HG02588 (cell line): ENCODE measurements at regions not wholly inside any gene's neighbourhood (a gene's known extent, or its start where the extent isn't known, plus 50 kb on each side); places are given as distances from the start of the nearest gene placed in this dataset.
"Not testable (repeated sequence)": the region's sequence is repeated elsewhere in the genome, so short reads cannot be mapped to it uniquely, and the experiment has no call there.

ENCODE experiments used
- ATAC-seq: cut with Tn5 transposase; IDR thresholded peaks from one replicate; pipeline ENCODE4 v1.9.1; 2021; ENCODE audit warnings: mild to moderate bottlenecking, moderate library complexity; ENCODE audit not compliant: unreplicated experiment

GRCh38 chr2:150120326-150120955 is 367.0 kb downstream of the RND3 start:
- no peak for ATAC-seq

DNA sequence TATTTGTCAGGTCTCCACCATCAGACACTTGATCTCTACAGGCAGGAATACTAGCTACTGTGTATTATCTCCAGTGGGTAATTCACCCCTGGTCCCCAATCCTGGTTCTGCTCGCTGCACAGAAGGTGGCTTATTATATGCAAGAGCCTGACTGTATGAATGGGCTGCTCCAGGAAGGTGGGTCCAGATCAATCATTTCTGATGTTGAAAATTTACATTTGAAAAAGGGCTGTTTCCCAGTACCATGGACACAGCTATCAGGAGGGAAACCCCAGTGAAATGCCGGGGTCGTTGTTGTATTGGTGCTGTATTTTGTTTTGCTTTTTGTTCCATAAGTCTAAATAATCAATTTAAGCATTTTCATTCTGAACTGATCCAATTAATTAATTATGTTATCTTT is 367.6 kb downstream of the RND3 start:
- no peak for ATAC-seq

DNA sequence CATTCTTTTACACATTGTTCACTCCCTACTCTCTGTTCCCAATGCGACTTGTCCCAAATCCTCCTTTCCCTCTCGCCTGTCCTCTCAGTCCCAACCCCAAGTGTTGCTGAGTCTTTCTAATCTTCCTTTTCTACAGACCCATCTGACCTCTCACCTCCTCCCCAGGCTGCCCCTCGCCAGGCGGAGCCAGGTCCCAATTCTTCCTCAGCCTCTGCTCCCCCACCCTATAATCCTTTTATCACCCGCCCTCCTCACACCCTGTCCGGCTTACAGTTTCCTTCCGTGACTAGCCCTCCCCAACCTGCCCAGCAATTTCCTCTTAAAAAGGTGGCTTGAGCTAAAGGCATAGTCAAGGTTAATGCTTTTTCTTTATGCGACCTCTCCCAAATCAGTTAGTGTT is 373.4 kb downstream of the RND3 start:
- not testable (repeated sequence) for ATAC-seq

- no peak for ATAC-seq
These were observed 376.9 kb downstream of the RND3 start for GRCh38 chr2:150110548-150110947.

DNA sequence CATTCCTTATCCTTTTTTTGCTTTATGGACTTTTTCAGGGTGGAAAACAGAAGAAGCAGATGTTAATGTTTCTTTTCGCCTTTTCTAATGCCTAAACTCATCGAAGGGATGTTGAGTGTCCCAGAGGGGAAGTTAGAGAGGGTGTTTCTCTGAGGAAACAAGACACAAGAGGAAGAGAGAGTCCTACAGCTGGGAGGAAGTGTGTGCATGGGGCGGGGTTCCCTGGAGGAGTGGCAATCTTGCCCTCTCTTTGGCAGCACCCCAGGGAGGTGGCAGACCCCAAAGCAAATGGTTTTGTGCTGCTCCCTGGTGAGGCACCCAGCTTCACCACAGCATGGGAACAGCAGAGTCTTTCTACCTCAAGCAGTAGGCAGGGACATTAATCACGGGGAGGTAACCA is 377.6 kb downstream of the RND3 start:
- ATAC-seq: no peak

DNA sequence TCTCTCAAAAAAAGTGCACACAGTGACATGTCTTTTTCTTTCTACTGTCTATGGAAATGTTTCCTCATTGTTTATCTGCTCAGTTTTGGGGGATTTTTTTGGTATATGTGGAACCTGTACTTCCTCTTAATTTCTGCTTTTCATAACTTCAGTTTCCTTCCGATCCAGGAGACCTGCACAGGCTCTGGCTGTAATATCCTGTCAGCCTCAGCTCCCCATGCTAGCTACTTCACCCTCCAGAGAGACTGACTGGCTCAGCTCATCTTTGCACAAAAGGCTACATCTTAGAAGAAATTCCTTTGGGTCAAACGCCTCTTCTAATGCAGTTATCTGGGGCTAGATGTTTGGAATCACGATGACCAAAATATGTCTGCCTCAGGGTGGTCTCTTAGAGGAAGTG is 378.4 kb downstream of the RND3 start:
- no peak for ATAC-seq

- ATAC-seq: no peak
These were observed 379.7 kb downstream of the RND3 start for GRCh38 chr2:150107816-150108215.

GRCh38 chr2:150107170-150107569 is 380.3 kb downstream of the RND3 start:
- ATAC-seq: no peak

DNA sequence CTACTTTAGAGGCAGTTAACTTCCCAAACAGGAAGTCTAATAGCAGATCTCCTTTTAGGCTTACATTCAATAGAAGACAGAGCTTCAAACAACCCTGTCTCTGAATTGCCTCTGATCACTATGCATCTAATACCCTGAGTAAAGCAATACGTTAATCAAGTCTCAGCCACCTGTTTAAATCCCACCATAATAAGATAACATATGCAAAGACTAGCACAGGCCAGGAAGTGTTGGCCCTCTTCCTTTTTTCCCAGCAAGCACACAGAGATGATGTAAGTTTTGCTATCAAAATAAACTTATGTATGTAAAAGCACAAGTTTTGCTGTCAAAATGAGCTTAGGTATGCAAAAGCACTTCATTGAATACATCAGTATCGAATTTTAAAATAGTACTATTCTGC is 385.5 kb downstream of the RND3 start:
- no peak for ATAC-seq

- ATAC-seq: no peak
These were observed 386.6 kb downstream of the RND3 start for GRCh38 chr2:150100834-150101233.

- no peak for ATAC-seq
These were observed 387.1 kb downstream of the RND3 start for GRCh38 chr2:150100336-150100735.

- no peak for ATAC-seq
These were observed 387.7 kb downstream of the RND3 start for GRCh38 chr2:150099805-150100204.

DNA sequence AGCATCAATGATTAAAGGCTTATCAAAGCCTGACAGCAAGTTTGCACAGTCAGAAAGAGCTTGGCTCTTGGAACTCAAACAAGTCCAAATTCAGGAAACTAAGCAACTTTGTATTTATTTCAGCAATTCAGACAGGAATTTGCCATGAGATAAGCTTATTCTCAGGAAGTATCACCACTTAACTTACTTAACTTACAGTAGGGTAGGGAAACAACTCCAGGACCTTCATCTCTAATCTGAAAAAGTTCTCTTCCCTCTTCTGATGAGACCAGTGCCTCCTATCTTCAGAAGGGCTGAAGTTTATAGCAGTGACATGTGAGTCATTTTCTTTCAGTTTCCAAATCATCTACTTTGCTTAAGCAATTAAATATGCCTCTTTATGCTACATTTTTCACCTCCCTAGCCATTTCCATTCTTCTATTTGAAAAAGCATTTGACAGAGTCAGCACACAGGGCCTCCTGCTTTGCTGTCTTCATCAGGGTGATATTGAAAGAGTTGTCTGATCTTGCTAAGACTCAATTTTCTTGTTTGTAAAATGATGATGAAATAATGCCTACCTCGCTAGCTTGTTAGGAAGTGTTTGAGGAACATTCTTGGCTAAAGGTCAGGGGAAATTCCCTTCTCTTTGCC is 389.5 kb downstream of the RND3 start:
- no peak for ATAC-seq

- ATAC-seq: no peak
These were observed 390.1 kb downstream of the RND3 start for GRCh38 chr2:150097402-150097801.

DNA sequence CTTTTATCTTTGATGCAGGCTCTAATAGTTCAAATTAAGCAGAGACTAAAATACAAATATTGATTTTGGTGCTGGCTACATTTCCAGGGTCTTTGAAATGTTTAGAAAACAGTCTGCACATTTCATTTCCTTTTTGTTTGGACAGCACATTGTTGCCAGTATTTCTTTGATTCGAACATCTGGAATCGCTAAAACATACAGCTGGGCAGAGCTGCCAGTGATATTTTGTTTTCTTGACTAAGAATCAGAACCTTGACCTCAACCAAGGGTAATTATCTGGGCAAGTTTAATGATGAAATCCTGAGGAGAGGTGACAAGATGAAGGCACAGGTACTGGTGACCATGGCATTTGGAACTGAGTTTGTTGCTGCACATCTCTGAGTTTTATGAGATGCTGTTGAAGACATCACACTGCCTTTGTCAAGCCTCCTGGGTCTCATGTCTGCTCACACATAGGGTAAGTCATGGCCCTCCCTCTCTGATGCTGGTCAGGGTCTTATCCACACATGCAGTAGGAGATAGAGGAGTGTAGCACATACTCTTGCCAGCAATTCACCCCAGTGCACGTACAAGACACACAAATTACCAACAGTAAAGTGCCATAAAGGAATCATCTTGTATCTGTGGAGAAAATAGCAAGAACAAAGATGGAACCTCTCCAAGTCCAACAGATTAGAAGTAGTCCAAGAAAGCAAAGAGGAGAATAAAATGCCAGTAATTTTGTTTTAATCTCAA is 391.9 kb downstream of the RND3 start:
- no peak for ATAC-seq

GRCh38 chr2:150091846-150092245 is 395.6 kb downstream of the RND3 start:
- no peak for ATAC-seq

DNA sequence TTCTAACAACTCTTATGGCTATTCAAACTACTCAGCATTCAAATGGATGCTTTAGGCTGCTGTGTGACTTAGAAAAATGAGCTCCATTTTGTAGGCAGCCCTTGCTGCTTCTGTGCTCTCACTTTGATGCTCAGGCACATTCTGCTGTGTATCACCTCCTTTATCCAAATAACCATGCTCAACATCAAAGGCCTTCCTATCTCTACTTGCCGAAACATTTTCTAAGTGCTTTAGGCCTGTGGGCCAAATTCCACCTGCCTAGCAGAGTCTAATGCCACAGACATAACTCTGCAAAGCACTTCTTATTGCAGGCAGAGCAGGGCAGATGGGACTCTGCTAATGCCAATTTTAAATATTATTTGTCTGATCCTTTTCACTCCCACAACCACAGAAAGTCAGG is 397.4 kb downstream of the RND3 start:
- ATAC-seq: no peak

GRCh38 chr2:150088538-150088937 is 398.9 kb downstream of the RND3 start:
- ATAC-seq: no peak

DNA sequence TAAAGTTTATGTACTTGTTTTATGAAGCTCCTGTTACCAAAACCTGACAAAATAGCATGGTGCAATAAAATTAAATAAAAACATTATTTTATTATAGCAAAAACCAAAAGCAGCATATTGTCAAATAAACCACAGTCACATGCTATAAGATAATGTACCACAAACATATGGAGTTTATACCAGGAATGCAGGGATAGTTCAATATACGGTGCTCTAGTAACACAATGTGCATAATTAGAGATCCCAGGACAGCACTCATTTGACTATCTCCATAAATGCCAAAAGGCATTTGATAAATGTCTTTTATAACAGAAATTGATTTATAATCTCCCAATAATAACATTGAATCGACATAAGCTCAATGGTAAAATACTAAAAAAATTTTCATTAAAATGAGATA is 402.0 kb downstream of the RND3 start:
- no peak for ATAC-seq

DNA sequence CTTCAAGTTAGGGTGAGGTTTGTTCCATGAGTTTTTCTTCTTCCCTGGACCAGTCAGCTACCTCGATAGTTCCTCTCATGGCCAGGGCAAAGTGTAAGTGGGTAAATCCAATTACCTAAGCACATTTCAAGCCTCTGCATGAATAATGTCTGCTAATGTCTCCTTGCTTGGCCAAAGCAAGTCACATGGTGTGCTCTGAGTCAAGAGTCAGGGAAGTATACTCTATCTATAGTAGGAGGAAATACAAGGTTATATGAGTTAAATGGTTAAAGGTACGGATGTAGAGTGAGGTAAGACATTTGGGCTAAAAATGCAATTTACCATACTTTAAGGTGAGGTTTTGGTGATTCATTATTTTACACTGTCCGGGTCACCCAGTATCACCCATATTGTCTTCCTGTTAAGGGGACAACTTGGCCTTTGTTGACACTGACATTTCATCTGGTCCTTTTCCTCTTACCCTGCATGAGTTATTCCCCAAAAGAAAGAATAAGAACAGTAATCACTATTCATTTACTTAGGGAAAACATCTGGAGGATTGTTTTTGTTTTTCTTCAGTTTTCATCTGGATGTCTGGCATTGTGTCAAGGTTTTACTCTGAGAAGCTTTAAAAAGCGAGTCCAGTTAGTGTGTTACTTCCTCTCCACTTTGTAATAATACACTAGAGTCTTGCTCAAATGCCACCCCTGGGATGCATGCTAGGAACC is 405.5 kb downstream of the RND3 start:
- ATAC-seq: no peak

DNA sequence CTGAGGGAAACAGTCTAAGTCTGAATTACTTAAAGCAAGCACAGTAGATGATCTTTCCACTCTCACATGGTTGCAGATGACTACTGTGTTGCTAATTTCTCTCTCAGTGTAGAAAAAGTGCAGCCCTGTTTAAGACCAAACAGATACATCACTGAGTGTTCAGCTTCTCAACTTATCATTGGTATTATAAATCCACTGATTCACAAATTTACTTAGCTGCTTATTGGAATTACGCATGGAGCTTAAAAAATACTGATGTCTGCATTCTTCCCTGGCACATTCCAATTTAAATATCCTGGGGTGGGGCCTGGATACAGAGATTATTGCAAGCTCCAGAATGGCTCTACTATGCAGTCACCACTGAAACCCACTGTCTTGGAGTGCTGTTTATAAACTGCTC is 411.2 kb downstream of the RND3 start:
- no peak for ATAC-seq

- no peak for ATAC-seq
These were observed 411.6 kb downstream of the RND3 start for GRCh38 chr2:150075831-150076230.
